Erythroblast (primary cell): ENCODE measurements at regions not wholly inside any gene's neighbourhood (a gene's known extent, or its start where the extent isn't known, plus 50 kb on each side); places are given as distances from the start of the nearest gene placed in this dataset.

ENCODE experiments used
- GATA1 ChIP-seq: IDR thresholded peaks from 2 replicates; pipeline ENCODE4 v1.6.1; 2011; ENCODE audit warnings: low read depth, mild to moderate bottlenecking, control low read depth, low read length, moderate library complexity
- POLR2A ChIP-seq: IDR thresholded peaks from 2 replicates; pipeline ENCODE4 v1.6.1; 2011; ENCODE audit warnings: mild to moderate bottlenecking, low read length

DNA sequence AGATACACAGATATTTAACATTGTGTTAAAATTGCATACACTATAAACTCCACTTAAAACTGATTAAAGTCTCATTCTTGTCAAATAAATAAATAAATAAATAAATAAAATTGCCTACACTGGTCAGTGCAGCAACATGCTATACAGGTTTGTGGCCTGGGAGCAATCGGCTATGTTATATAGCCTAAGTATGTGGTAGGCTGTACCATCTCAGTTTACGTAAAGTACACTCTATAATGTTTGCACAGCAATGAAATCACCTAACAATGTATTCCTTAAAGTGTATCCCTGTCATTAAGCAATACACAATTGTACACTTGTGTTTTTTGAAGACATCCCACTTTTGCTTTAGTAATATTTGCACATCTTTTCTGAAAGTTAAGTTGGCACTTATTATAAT, 337.7 kb upstream of the SETBP1 start:
- TF ChIP-seq POLR2A: no peak
- no peak for TF ChIP-seq GATA1
